HCT116 (cell line): ENCODE measurements at regions not wholly inside any gene's neighbourhood (a gene's known extent, or its start where the extent isn't known, plus 50 kb on each side); places are given as distances from the start of the nearest gene placed in this dataset.

Source experiments
- ATAC-seq: fragments of 200-7000 bp; cut with Tn5 transposase; 2 replicates; pipeline ENCODE4 v1.9.1; 2020; ENCODE audit warnings: mild to moderate bottlenecking, moderate library complexity
- BruUV-seq: library from RNA; stranded (reverse); fragments of 400-500 nt; replicated peaks from 2 replicates; lab custom pipeline; 2021; lab: Mats Ljungman, UMichigan
- CTCF ChIA-PET: fragments of 300-600 bp; sonication (Branson Sonifier 250); formaldehyde crosslinking; loops from one replicate; lab custom pipeline; 2021; ENCODE audit warnings: antibody characterized with exemption; lab: Charles Lee
- POLR2A ChIA-PET: fragments of 300-600, 350-600 bp; sonication (Branson Sonifier 250); formaldehyde crosslinking; loops from one replicate; lab custom pipeline; 2021; ENCODE audit warnings: antibody characterized with exemption; lab: Charles Lee
- RAD21 ChIA-PET, 2 experiments: fragments of 300-600 bp; sonication (Branson Sonifier 250); formaldehyde crosslinking; loops; one replicate each; lab custom pipeline; 2023; ENCODE audit warnings: low total read pairs in 2 of 2; ENCODE audit not compliant: uncharacterized antibody in 2 of 2, unreplicated experiment in 2 of 2, low non-redundant PET in 1 of 2; lab: Charles Lee
- DNase-seq: peaks from one replicate; pipeline ENCODE4 v3.0.0-alpha.2; 2010; ENCODE audit warnings: low read depth, low spot score
- H2AFZ ChIP-seq: fragments of 200-600 bp; shearing (Covaris generic), sonication (generic); 2 replicates; pipeline ENCODE4 v1.6.1; 2017; ENCODE audit warnings: low read depth, mixed run types, mixed read lengths, antibody characterized with exemption, low read length; ENCODE audit not compliant: poor library complexity, severe bottlenecking
- H3K27ac ChIP-seq: 2 replicates; pipeline ENCODE4 v1.5.1; 2012; ENCODE audit warnings: low read depth, low read length
- H3K27me3 ChIP-seq: fragments of 200-600 bp; sonication (generic); 2 replicates; pipeline ENCODE4 v1.6.1; 2016; ENCODE audit warnings: mixed run types, low read length, mixed read lengths; ENCODE audit not compliant: insufficient read depth
- H3K36me3 ChIP-seq, 2 experiments: fragments of 200-500 bp in 1 of 2; fragments of 200-600 bp in 1 of 2; sonication (Bioruptor generic) in 1 of 2; sonication (generic) in 1 of 2; 2 replicates each; pipeline versions ENCODE4 v1.5.1 to v1.6.1; 2014 to 2016; ENCODE audit warnings: low read length in 2 of 2, inconsistent platforms in 1 of 2, mixed read lengths in 1 of 2, mixed run types in 1 of 2; ENCODE audit not compliant: insufficient read depth in 2 of 2, control insufficient read depth in 1 of 2
- H3K4me1 ChIP-seq, 2 experiments: fragments of 200-600 bp in 1 of 2; sonication (generic) in 1 of 2; 2 replicates each; pipeline versions ENCODE4 v1.5.1 to v1.6.1; 2012 to 2017; ENCODE audit warnings: low read length in 2 of 2, inconsistent platforms in 1 of 2, mild to moderate bottlenecking in 1 of 2, mixed read lengths in 1 of 2, mixed run types in 1 of 2, moderate library complexity in 1 of 2; ENCODE audit not compliant: insufficient read depth in 2 of 2, control insufficient read depth in 1 of 2
- H3K4me2 ChIP-seq: fragments of 200-600 bp; sonication (generic); 2 replicates; pipeline ENCODE4 v1.6.1; 2017; ENCODE audit warnings: mixed run types, low read length, mixed read lengths
- H3K4me3 ChIP-seq, 2 experiments: fragments of 200-600 bp in 1 of 2; sonication (generic) in 1 of 2; replicated peaks in 1 of 2; 2 replicates each; pipeline ENCODE4 v1.5.1; 2011 to 2016; ENCODE audit warnings: low read length in 2 of 2, control low read depth in 1 of 2, low read depth in 1 of 2, mild to moderate bottlenecking in 1 of 2, mixed read lengths in 1 of 2, mixed run types in 1 of 2
- H3K79me2 ChIP-seq: fragments of 200-600 bp; sonication (generic); 2 replicates; pipeline ENCODE4 v1.6.1; 2017; ENCODE audit warnings: mild to moderate bottlenecking, mixed run types, low read length, moderate library complexity, mixed read lengths; ENCODE audit not compliant: insufficient read depth
- H3K9ac ChIP-seq: fragments of 200-600 bp; sonication (generic); 2 replicates; pipeline ENCODE4 v1.6.1; 2016; ENCODE audit warnings: low read length, mixed read lengths
- H3K9me2 ChIP-seq: fragments of 200-600 bp; sonication (generic), shearing (Covaris generic); 2 replicates; pipeline ENCODE4 v1.6.1; 2017; ENCODE audit warnings: mixed run types, mild to moderate bottlenecking, moderate library complexity; ENCODE audit not compliant: insufficient read depth
- H3K9me3 ChIP-seq, 2 experiments: fragments of 200-500 bp in 1 of 2; fragments of 200-600 bp in 1 of 2; sonication (Bioruptor generic) in 1 of 2; sonication (generic) in 1 of 2; 2 replicates each; pipeline ENCODE4 v1.6.1; 2014 to 2017; ENCODE audit warnings: low read length in 2 of 2, mixed read lengths in 2 of 2, inconsistent platforms in 1 of 2, low read depth in 1 of 2, mild to moderate bottlenecking in 1 of 2, mixed run types in 1 of 2, moderate library complexity in 1 of 2; ENCODE audit not compliant: control insufficient read depth in 1 of 2, insufficient read depth in 1 of 2
- H4K20me1 ChIP-seq: fragments of 200-600 bp; sonication (generic), shearing (Covaris generic); 2 replicates; pipeline ENCODE4 v1.6.1; 2017; ENCODE audit warnings: mixed run types, mild to moderate bottlenecking, moderate library complexity; ENCODE audit not compliant: insufficient read depth
- CEBPB ChIP-seq: IDR thresholded peaks from 2 replicates; pipeline ENCODE4 v1.6.1; 2012; ENCODE audit warnings: low read depth
- EZH2phosphoT487 ChIP-seq: fragments of 200-600 bp; IDR thresholded peaks from 2 replicates; pipeline ENCODE4 v1.6.1; 2018; ENCODE audit warnings: antibody characterized with exemption, borderline replicate concordance
- FOSL1 ChIP-seq: IDR thresholded peaks from 2 replicates; pipeline ENCODE4 v1.6.1; 2012; ENCODE audit warnings: low read depth
- POLR2A ChIP-seq: IDR thresholded peaks from 2 replicates; pipeline ENCODE4 v1.7.0; 2011; ENCODE audit warnings: borderline replicate concordance; ENCODE audit not compliant: insufficient read depth, insufficient read length; ENCODE audit errors: extremely low read depth
- POLR2AphosphoS5 ChIP-seq: IDR thresholded peaks from 2 replicates; pipeline ENCODE4 v1.6.1; 2011; ENCODE audit warnings: mild to moderate bottlenecking, low read depth, low read length, moderate library complexity
- RAD21 ChIP-seq: IDR thresholded peaks from 2 replicates; pipeline ENCODE4 v1.6.1; 2012; ENCODE audit warnings: low read depth, mild to moderate bottlenecking
- SRF ChIP-seq: IDR thresholded peaks from 2 replicates; pipeline ENCODE4 v1.6.1; 2012; ENCODE audit warnings: low read depth
- TCF7L2 ChIP-seq: IDR thresholded peaks from 2 replicates; pipeline ENCODE4 v1.7.0; 2011; ENCODE audit warnings: borderline replicate concordance, inconsistent platforms; ENCODE audit not compliant: insufficient read depth, insufficient read length; ENCODE audit errors: extremely low read depth
- intact Hi-C: fragments of 100-400 bp; cut with micrococcal nuclease; formaldehyde crosslinking; loops from 2 replicates; pipeline ENCODE4 v1.10.0; 2022
- TF ChIP-seq, protein P1 (sequence below): IDR thresholded peaks from 2 replicates; pipeline ENCODE4 v1.6.1; 2012
- TF ChIP-seq, protein P2 (sequence below): IDR thresholded peaks from 2 replicates; pipeline ENCODE4 v1.6.1; 2012

DNA sequence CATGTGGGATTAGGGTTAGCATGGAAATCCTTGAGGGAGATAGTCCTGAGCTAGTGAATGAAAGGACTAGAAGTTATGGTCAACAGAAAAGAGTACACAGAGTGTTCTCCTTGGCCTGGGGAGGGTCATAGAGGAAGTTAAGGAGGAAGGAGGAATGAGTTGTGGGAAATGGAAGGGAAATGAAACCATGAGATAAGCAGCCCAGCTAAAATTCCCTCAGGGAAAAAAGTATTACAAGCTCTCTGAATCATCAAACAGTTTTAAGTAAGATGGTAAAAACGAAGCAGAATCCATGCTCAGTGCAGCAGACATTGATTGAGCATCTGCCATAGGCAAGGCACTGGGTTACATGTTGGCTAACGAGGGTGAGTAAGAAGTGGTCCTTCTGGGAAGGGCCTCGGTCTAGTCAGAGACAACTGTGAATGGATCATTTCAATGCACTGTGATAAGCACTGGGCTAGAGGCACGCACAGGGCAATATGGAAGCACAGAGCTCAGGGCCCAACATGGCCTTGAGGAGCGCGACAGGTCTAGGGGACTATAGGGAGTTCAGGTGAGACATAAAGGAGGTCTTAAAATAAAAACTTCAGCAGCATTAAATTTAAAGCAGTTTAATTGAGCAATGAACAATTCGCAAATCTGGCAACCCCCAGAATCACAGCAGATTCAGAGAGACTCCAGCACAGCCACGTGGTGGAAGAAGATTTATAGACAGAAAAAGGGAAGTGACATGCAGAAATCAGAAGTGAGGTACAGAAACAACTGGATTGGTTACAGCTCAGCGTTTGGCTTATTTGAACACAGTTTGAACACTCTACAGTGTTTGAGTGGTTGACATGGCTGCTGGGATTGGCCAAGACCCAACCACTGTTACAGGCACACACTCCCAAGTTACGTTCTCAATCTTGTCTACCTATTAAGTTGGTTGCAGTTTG is 219.5 kb downstream of the HLX start:
- intact Hi-C loops, result no loop called here
- Histone ChIP-seq H2AFZ (no peak overlapping the region), H3K9me3 (no peaks in the 10 kb centered on the region), H3K27me3 (no peaks in the 10 kb centered on the region), H3K27ac (no peak overlapping the region), H4K20me1 (no peaks in the 10 kb centered on the region), H3K79me2 (no peaks in the 10 kb centered on the region), H3K4me2 (no peak overlapping the region), H3K9me2 (no peaks in the 10 kb centered on the region), H3K4me1 (no peaks in the 10 kb centered on the region), H3K9ac (no peak overlapping the region), H3K4me3 (no peak overlapping the region), H3K36me3 (no peaks in the 10 kb centered on the region)
- ChIA-PET POLR2A (no interaction called here), CTCF (no interaction called here), RAD21 (no interaction called here)
- TF ChIP-seq SRF (no peak), POLR2A (no peak)
- no peak for DNase-seq
- no TSS peak for BruUV-seq
- no peak for ATAC-seq

DNA sequence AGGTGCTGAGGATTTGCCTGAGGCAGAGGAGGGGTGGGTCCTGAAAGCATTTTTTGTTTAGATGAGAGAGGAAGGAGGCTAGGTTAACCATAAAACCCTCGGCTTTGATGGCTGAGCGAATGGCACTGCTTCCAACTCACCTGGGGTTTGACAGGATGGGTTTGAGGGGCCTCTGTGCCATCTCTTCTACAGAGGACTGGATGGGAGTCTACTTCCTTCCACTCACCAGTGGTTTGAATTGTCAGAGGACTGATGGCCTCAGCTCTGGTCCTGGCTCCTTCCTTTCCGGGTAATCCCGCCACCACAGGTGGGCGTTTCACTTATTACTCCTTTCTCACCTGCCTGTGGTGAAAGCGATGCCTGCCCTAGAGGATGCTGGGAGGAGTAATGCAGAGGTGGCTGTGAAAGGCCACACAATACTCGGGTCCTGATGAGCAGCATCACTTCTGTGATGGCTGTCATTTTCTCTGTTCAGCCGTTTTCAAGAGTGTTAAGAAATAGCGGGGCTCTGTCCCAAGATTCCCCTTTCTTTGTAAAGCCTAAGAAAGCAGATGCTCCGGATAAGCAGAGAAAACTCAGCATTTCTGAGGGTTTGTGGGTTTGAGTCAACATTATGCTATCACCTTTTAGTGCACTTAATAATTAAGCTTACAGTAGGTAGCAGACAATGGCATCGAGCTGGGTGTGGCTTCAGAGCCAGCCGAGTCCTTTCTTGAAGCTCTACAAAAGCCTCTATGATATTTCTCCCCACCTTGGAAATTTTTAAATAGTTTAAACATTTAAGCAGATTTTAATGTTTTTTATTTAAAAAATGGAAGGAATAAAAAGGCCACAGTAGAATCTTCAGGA is 220.7 kb downstream of the HLX start:
- no peak overlapping the region for H3K4me2 ChIP-seq
- BruUV-seq, result no TSS peak
- no peak for DNase-seq
- RAD21 ChIA-PET, result no interaction called here
- POLR2A ChIA-PET, result no interaction called here
- no peaks in the 10 kb centered on the region for H3K27me3 ChIP-seq
- CTCF ChIA-PET, result no interaction called here
- no peaks in the 10 kb centered on the region for H3K4me1 ChIP-seq
- no peak overlapping the region for H2AFZ ChIP-seq
- intact Hi-C loops, result no loop called here
- H3K9me3 ChIP-seq, result no peaks in the 10 kb centered on the region
- H4K20me1 ChIP-seq, result no peaks in the 10 kb centered on the region
- no peak overlapping the region for H3K27ac ChIP-seq
- no peaks in the 10 kb centered on the region for H3K36me3 ChIP-seq
- no peaks in the 10 kb centered on the region for H3K9me2 ChIP-seq
- no peak for ATAC-seq
- H3K79me2 ChIP-seq, result no peaks in the 10 kb centered on the region
- H3K4me3 ChIP-seq, result no peak overlapping the region
- no peak overlapping the region for H3K9ac ChIP-seq
- TF ChIP-seq CEBPB (no peak), EZH2phosphoT487 (no peak), RAD21 (no peak), TCF7L2 (no peak), POLR2AphosphoS5 (no peak), FOSL1 (no peak)
- TF ChIP-seq, protein P1, sequence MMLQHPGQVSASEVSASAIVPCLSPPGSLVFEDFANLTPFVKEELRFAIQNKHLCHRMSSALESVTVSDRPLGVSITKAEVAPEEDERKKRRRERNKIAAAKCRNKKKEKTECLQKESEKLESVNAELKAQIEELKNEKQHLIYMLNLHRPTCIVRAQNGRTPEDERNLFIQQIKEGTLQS, result no peak
- TF ChIP-seq, protein P2, sequence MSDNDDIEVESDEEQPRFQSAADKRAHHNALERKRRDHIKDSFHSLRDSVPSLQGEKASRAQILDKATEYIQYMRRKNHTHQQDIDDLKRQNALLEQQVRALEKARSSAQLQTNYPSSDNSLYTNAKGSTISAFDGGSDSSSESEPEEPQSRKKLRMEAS, result no peak
